Heart left ventricle (tissue), 13 donors: ENCODE measurements at regions not wholly inside any gene's neighbourhood (a gene's known extent, or its start where the extent isn't known, plus 50 kb on each side); places are given as distances from the start of the nearest gene placed in this dataset.

Experiments used
- POLR2A ChIP-seq, 2 donors: fragments of 450-650 bp; IDR thresholded peaks; one replicate each; pipeline ENCODE4 v1.6.1; 2017; ENCODE audit warnings: antibody characterized with exemption in 2 of 2, mild to moderate bottlenecking in 2 of 2, moderate library complexity in 2 of 2
- TF ChIP-seq, protein P1 (sequence below), 12 donors: fragments of 200-600 bp; sonication (generic) in 4 of 12; IDR thresholded peaks; one replicate each; pipeline versions ENCODE4 v1.5.0 to v1.8.0; 2018 to 2022; ENCODE audit warnings: antibody characterized with exemption in 12 of 12, mild to moderate bottlenecking in 5 of 12
- donor health status: ischemic (EF 13 %, LVEDD 7.1; RV severe dilation, severe dysfunction).
- donor health status: DM: no; HTN: yes; CAD: no.
- donor health status: DM: no; HTN: no; CAD: no.
- donor health status: ischemic (EF 25% LVEDD 6.9; RV normal size, moderate dysfunction).
- donor health status: ischemic (EF 25% LVEDD 5.7; RV mildly dilated, moderate dysfunction).
- donor health status: ischemic (EF 35%, LVEDD 5.7; RV mildly dilated, moderate dysfunction).
- donor health status: nonischemic (EF 11% LVEDD 7.7; RV severe dilation, severe dysfunction).
- donor health status: DM: yes; HTN: yes; CAD: no.
- donor health status: PGD.
- donor health status: ischemic (EF 29% LVEDD 5.4; RV normal size, mild dysfunction).
- donor health status: nonischemic (EF 23%, LVEDD 6.1; RV moderate dilation, normal function).

DNA sequence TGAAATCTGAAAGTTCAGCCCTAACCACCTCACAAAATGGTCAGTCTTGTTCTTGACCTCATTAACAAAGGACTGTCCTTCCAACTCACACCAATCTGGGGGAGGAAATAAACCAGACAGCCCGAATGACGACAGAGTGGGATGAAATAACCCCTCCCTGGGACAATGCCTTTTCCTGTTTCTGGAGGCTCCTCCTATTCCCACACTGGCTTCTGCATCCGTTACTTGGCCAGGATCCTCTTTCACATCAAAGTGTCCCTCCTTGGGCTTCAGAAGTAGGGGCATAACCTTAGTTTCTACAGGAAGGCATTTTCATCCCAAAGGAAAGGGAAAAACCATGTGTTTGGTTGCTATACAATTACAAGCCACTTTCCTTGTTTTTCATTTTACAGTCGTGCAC lies 59.8 kb upstream of the RPL34 start:
- TF ChIP-seq, protein P1, sequence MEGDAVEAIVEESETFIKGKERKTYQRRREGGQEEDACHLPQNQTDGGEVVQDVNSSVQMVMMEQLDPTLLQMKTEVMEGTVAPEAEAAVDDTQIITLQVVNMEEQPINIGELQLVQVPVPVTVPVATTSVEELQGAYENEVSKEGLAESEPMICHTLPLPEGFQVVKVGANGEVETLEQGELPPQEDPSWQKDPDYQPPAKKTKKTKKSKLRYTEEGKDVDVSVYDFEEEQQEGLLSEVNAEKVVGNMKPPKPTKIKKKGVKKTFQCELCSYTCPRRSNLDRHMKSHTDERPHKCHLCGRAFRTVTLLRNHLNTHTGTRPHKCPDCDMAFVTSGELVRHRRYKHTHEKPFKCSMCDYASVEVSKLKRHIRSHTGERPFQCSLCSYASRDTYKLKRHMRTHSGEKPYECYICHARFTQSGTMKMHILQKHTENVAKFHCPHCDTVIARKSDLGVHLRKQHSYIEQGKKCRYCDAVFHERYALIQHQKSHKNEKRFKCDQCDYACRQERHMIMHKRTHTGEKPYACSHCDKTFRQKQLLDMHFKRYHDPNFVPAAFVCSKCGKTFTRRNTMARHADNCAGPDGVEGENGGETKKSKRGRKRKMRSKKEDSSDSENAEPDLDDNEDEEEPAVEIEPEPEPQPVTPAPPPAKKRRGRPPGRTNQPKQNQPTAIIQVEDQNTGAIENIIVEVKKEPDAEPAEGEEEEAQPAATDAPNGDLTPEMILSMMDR (IDR thresholded peaks at IDR 0.05): no peak
- no peak for TF ChIP-seq POLR2A (IDR thresholded peaks at IDR 0.05)
